ENCODE measurements at regions not wholly inside any gene's neighbourhood (a gene's known extent, or its start where the extent isn't known, plus 50 kb on each side); places are given as distances from the start of the nearest gene placed in this dataset.

DNA sequence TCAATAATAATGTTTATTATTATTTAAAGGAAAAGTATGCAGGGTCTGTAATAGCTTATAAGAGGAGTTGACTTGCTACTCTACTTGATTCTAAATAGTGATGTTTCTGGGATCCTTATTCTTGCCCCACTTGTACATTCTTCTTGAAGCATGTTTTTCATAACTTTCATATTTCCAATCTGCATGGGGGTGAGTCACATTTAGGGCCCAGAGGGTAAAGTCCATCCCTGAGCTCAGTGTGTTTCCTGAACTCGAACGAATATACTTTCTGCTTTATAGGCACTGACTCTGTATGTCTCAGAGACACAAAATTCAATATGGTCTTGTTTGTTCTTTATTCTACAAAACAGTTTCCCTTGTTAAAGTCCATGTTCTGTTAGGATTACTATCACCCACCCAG lies 61.0 kb upstream of the SMIM30 start:
- H2AFZ ChIP-seq (ENCODE audit: control insufficient read depth, low read depth, low read length), result no peak overlapping the region
- H3K9ac ChIP-seq (ENCODE audit: control insufficient read depth, insufficient read depth, low read length), result no peak overlapping the region
- no peak overlapping the region for H3K27ac ChIP-seq (ENCODE audit: control insufficient read depth, insufficient read depth)
- no peaks in the 10 kb centered on the region for H3K9me3 ChIP-seq (replicated peaks; ENCODE audit: control insufficient read depth, insufficient read depth, low read length)
- BruUV-seq (replicated peaks), result no TSS peak
- H4K20me1 ChIP-seq (ENCODE audit: control insufficient read depth, insufficient read depth), result no peaks in the 10 kb centered on the region
- H3K79me2 ChIP-seq (ENCODE audit: control insufficient read depth, insufficient read depth, low read length), result no peaks in the 10 kb centered on the region
- ChIA-PET SMC1A (ENCODE audit: uncharacterized antibody, unreplicated experiment) (interaction anchor here (1.0 kb wide), 1 partner anchor 21 kb away, joined by 3 read pairs; no protein-coding TSS in a partner anchor), CTCF (no interaction called here), RAD21 (ENCODE audit: unreplicated experiment) (no interaction called here), POLR2A (no interaction called here)
- ATAC-seq (no peak), DNase-seq (ENCODE audit: low read depth, low spot score) (no peak), FAIRE-seq (no peak)
- in situ Hi-C loops (cut with MboI) (no loop called here), intact Hi-C loops (cut with micrococcal nuclease; ENCODE audit: unreplicated experiment) (no loop called here)
- TF ChIP-seq EZH2 (IDR thresholded peaks at IDR 0.05; ENCODE audit: borderline replicate concordance, control insufficient read depth, low read depth, low read length) (no peak), EGR1 (IDR thresholded peaks at IDR 0.05; ENCODE audit: borderline replicate concordance in 1 of 2, low read depth in 2 of 2, low read length in 2 of 2) (no peak), CHD1 (IDR thresholded peaks at IDR 0.05; ENCODE audit: low read depth, low read length) (no peak), NR2F1 (conservative IDR thresholded peaks at IDR 0.05) (no peak), SIN3A (IDR thresholded peaks at IDR 0.05; ENCODE audit: low read depth, low read length) (no peak)
- 63% methylated on average over 2 of the region's 2 CpGs for WGBS (ENCODE audit: insufficient coverage, insufficient replicate concordance, low lambda C conversion rate, missing lambda C conversion rate)
- H3K36me3 ChIP-seq (ENCODE audit: control insufficient read depth in 2 of 2, insufficient read depth in 2 of 2, low read length in 1 of 2), result no peaks in the 10 kb centered on the region
- no peak overlapping the region for H3K4me2 ChIP-seq (ENCODE audit: control insufficient read depth, insufficient read depth)
- H3K27me3 ChIP-seq (replicated peaks in 1 of 2; ENCODE audit: control insufficient read depth in 2 of 2, insufficient read depth in 2 of 2, low read length in 1 of 2), result no peaks in the 10 kb centered on the region
- H3K4me1 ChIP-seq (ENCODE audit: control insufficient read depth, insufficient read depth, low read length), result no peaks in the 10 kb centered on the region
- H3K4me3 ChIP-seq, result no peak overlapping the region

GRCh38 chr7:113176836-113177235 lies 58.5 kb upstream of the SMIM30 start:
- Histone ChIP-seq H2AFZ (ENCODE audit: control insufficient read depth, low read depth, low read length) (no peak overlapping the region), H4K20me1 (ENCODE audit: control insufficient read depth, insufficient read depth) (no peaks in the 10 kb centered on the region), H3K4me1 (ENCODE audit: control insufficient read depth, insufficient read depth, low read length) (no peaks in the 10 kb centered on the region), H3K27me3 (replicated peaks in 1 of 2; ENCODE audit: control insufficient read depth in 2 of 2, insufficient read depth in 2 of 2, low read length in 1 of 2) (no peaks in the 10 kb centered on the region), H3K79me2 (ENCODE audit: control insufficient read depth, insufficient read depth, low read length) (no peaks in the 10 kb centered on the region), H3K4me3 (no peak overlapping the region), H3K9ac (ENCODE audit: control insufficient read depth, insufficient read depth, low read length) (no peak overlapping the region), H3K27ac (ENCODE audit: control insufficient read depth, insufficient read depth) (no peak overlapping the region), H3K36me3 (ENCODE audit: control insufficient read depth in 2 of 2, insufficient read depth in 2 of 2, low read length in 1 of 2) (no peaks in the 10 kb centered on the region), H3K9me3 (replicated peaks; ENCODE audit: control insufficient read depth, insufficient read depth, low read length) (no peaks in the 10 kb centered on the region), H3K4me2 (ENCODE audit: control insufficient read depth, insufficient read depth) (no peak overlapping the region)
- in situ Hi-C loops (cut with MboI) (no loop called here), intact Hi-C loops (cut with micrococcal nuclease; ENCODE audit: unreplicated experiment) (no loop called here)
- POLR2A ChIA-PET, result no interaction called here
- ATAC-seq (no peak), DNase-seq (ENCODE audit: low read depth, low spot score) (no peak), FAIRE-seq (no peak)
- CTCF ChIA-PET, result no interaction called here
- WGBS (ENCODE audit: insufficient coverage, insufficient replicate concordance, low lambda C conversion rate, missing lambda C conversion rate), result 68% methylated on average over 3 of the region's 3 CpGs
- SMC1A ChIA-PET (ENCODE audit: uncharacterized antibody, unreplicated experiment), result no interaction called here
- RAD21 ChIA-PET (ENCODE audit: unreplicated experiment), result no interaction called here
- BruUV-seq (replicated peaks), result no TSS peak
- TF ChIP-seq CUX1 (IDR thresholded peaks at IDR 0.05; ENCODE audit: insufficient replicate concordance, low read depth, low read length) (no peak), BCL11A (IDR thresholded peaks at IDR 0.05; ENCODE audit: low read depth, low read length) (no peak), POLR2AphosphoS2 (IDR thresholded peaks at IDR 0.05; ENCODE audit: low read depth, low read length) (no peak), NRF1 (conservative IDR thresholded peaks at IDR 0.05; ENCODE audit: low read depth, low read length) (no peak), SUZ12 (IDR thresholded peaks at IDR 0.05; ENCODE audit: unreplicated experiment) (no peak), ASH2L (IDR thresholded peaks at IDR 0.05; ENCODE audit: borderline replicate concordance, low read depth) (no peak), NFYB (IDR thresholded peaks at IDR 0.05; ENCODE audit: insufficient read depth, low read depth, low read length) (no peak)
- TF ChIP-seq, protein P1, sequence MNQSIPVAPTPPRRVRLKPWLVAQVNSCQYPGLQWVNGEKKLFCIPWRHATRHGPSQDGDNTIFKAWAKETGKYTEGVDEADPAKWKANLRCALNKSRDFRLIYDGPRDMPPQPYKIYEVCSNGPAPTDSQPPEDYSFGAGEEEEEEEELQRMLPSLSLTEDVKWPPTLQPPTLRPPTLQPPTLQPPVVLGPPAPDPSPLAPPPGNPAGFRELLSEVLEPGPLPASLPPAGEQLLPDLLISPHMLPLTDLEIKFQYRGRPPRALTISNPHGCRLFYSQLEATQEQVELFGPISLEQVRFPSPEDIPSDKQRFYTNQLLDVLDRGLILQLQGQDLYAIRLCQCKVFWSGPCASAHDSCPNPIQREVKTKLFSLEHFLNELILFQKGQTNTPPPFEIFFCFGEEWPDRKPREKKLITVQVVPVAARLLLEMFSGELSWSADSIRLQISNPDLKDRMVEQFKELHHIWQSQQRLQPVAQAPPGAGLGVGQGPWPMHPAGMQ (IDR thresholded peaks at IDR 0.05; ENCODE audit: borderline replicate concordance), result no peak
